ENCODE measurements at regions not wholly inside any gene's neighbourhood (a gene's known extent, or its start where the extent isn't known, plus 50 kb on each side); places are given as distances from the start of the nearest gene placed in this dataset.

DNA sequence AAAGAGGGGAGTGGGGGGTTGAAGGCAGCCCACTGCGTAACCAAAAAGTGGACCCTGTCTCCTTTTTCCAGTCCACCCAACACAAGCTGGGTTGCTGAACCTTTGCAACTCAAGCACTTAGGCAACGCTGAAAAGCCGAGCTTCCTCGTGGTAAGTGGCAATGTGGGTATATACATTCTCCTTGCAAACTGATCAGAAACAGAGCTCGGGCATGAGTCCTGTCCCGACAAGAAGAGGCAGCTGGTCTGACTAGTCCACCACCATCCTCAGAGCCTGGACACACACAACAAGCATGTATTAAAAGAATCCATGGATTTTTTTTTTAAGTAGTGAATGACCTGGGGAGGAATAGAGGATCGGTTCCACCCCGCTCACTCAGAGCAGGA lies 240.6 kb upstream of the ZNF507 start:
- TF ChIP-seq CTCF (IDR thresholded peaks at IDR 0.05) (no peak), RAD21 (IDR thresholded peaks at IDR 0.05; ENCODE audit: low read length) (no peak), POLR2AphosphoS5 (IDR thresholded peaks at IDR 0.05; ENCODE audit: low read depth, low read length) (no peak)

Data from SK-N-SH (cell line).